IMR-90 (cell line): ENCODE measurements at regions not wholly inside any gene's neighbourhood (a gene's known extent, or its start where the extent isn't known, plus 50 kb on each side); places are given as distances from the start of the nearest gene placed in this dataset.
"Not testable (repeated sequence)": the region's sequence is repeated elsewhere in the genome, so short reads cannot be mapped to it uniquely, and the experiment has no call there.

ENCODE experiments used
- ATAC-seq: fragments of 200-7000 bp; cut with Tn5 transposase; 2 replicates; pipeline ENCODE4 v1.9.1; 2020; ENCODE audit warnings: low read depth, mild to moderate bottlenecking, moderate library complexity
- BruUV-seq: library from RNA; stranded (reverse); fragments of 400-500 nt; replicated peaks from 2 replicates; lab custom pipeline; 2021; lab: Mats Ljungman, UMichigan
- CTCF ChIA-PET: fragments of 300-600 bp; formaldehyde crosslinking; extraction: SDS; loops from one replicate; lab custom pipeline; 2021; ENCODE audit warnings: antibody characterized with exemption; lab: Yijun Ruan, JAX
- POLR2A ChIA-PET: fragments of 300-600 bp; sonication (Branson Sonifier 250); formaldehyde crosslinking; loops from one replicate; lab custom pipeline; 2022; ENCODE audit warnings: antibody characterized with exemption; ENCODE audit not compliant: unreplicated experiment; lab: Charles Lee
- DNase-seq: peaks from one replicate; pipeline ENCODE4 v3.0.0; 2013
- H2AFZ ChIP-seq: replicated peaks from 2 replicates; pipeline ENCODE3; 2013; ENCODE audit warnings: low read length, mild to moderate bottlenecking; ENCODE audit not compliant: poor library complexity
- H2AK5ac ChIP-seq: 2 replicates; pipeline ENCODE4 v1.6.1; 2013; ENCODE audit warnings: low read depth, low read length, inconsistent platforms
- H2AK9ac ChIP-seq: replicated peaks from 2 replicates; pipeline ENCODE3; 2013; ENCODE audit warnings: mild to moderate bottlenecking, low read depth, low read length, moderate library complexity; ENCODE audit not compliant: poor library complexity
- H2BK120ac ChIP-seq: 2 replicates; pipeline ENCODE4 v1.6.1; 2013; ENCODE audit warnings: low read depth, low read length, inconsistent platforms
- H2BK15ac ChIP-seq: 3 replicates; pipeline ENCODE4 v1.6.1; 2013; ENCODE audit warnings: low read depth, low read length, inconsistent platforms
- H2BK20ac ChIP-seq: 2 replicates; pipeline ENCODE4 v1.6.1; 2013; ENCODE audit warnings: low read depth, mild to moderate bottlenecking, inconsistent platforms, low read length, moderate library complexity
- H2BK5ac ChIP-seq: 2 replicates; pipeline ENCODE4 v1.6.1; 2013; ENCODE audit warnings: mild to moderate bottlenecking, low read depth, low read length, inconsistent platforms; ENCODE audit not compliant: poor library complexity, severe bottlenecking
- H3K14ac ChIP-seq: replicated peaks from 2 replicates; pipeline ENCODE4 v1.6.1; 2013; ENCODE audit warnings: low read depth, low read length, inconsistent platforms
- H3K18ac ChIP-seq: 2 replicates; pipeline ENCODE4 v1.6.1; 2013; ENCODE audit warnings: low read depth, low read length, control low read depth
- H3K23ac ChIP-seq: 2 replicates; pipeline ENCODE4 v1.6.1; 2013; ENCODE audit warnings: low read depth, low read length, inconsistent platforms
- H3K27ac ChIP-seq: 2 replicates; pipeline ENCODE4 v1.5.1; 2013; ENCODE audit warnings: mild to moderate bottlenecking, control low read depth, low read length; ENCODE audit not compliant: insufficient read depth
- H3K27me3 ChIP-seq: 2 replicates; pipeline ENCODE4 v1.6.1; 2013; ENCODE audit warnings: low read length; ENCODE audit not compliant: control insufficient read depth, insufficient read depth
- H3K36me3 ChIP-seq: 2 replicates; pipeline ENCODE4 v1.6.1; 2013; ENCODE audit warnings: low read length, mixed read lengths; ENCODE audit not compliant: control insufficient read depth, insufficient read depth
- H3K4ac ChIP-seq: 2 replicates; pipeline ENCODE4 v1.6.1; 2013; ENCODE audit warnings: low read depth, low read length, inconsistent platforms
- H3K4me1 ChIP-seq: 2 replicates; pipeline ENCODE4 v1.6.1; 2013; ENCODE audit warnings: low read length, mixed read lengths; ENCODE audit not compliant: control insufficient read depth, insufficient read depth
- H3K4me2 ChIP-seq: 2 replicates; pipeline ENCODE4 v1.6.1; 2013; ENCODE audit warnings: low read depth, mild to moderate bottlenecking, control low read depth, low read length, moderate library complexity
- H3K4me3 ChIP-seq: 2 replicates; pipeline ENCODE4 v1.5.1; 2013; ENCODE audit warnings: low read depth, mild to moderate bottlenecking, control low read depth, low read length, moderate library complexity; ENCODE audit not compliant: insufficient read depth
- H3K56ac ChIP-seq: 2 replicates; pipeline ENCODE4 v1.6.1; 2013; ENCODE audit warnings: low read length, inconsistent platforms; ENCODE audit not compliant: insufficient read depth; ENCODE audit errors: extremely low read depth
- H3K79me1 ChIP-seq, 2 experiments: 2 replicates each; pipeline ENCODE4 v1.6.1; 2013; ENCODE audit warnings: low read length in 2 of 2, inconsistent platforms in 1 of 2, low read depth in 1 of 2
- H3K9ac ChIP-seq: 2 replicates; pipeline ENCODE4 v1.6.1; 2013; ENCODE audit warnings: low read depth, low read length, control low read depth
- H3K9me1 ChIP-seq: 2 replicates; pipeline ENCODE4 v1.6.1; 2013; ENCODE audit warnings: low read length, inconsistent platforms; ENCODE audit not compliant: insufficient read depth
- H3K9me3 ChIP-seq: 2 replicates; pipeline ENCODE4 v1.6.1; 2013; ENCODE audit warnings: low read length; ENCODE audit not compliant: control insufficient read depth, insufficient read depth
- H4K20me1 ChIP-seq: 2 replicates; pipeline ENCODE4 v1.6.1; 2013; ENCODE audit warnings: low read length, inconsistent platforms; ENCODE audit not compliant: insufficient read depth
- H4K5ac ChIP-seq: 2 replicates; pipeline ENCODE4 v1.6.1; 2013; ENCODE audit warnings: mild to moderate bottlenecking, low read depth, low read length, control low read depth
- H4K8ac ChIP-seq, 2 experiments: 2 replicates each; pipeline ENCODE4 v1.6.1; 2013; ENCODE audit warnings: low read depth in 2 of 2, low read length in 2 of 2, control low read depth in 1 of 2, inconsistent platforms in 1 of 2
- H4K91ac ChIP-seq: 2 replicates; pipeline ENCODE4 v1.6.1; 2013; ENCODE audit warnings: low read depth, low read length, inconsistent platforms; ENCODE audit not compliant: insufficient read depth
- WGBS, 2 experiments: methylation state at CpG; one replicate each; pipeline versions ENCODE4 v1.1.5 to v1.1.7; 2013; ENCODE audit warnings: missing lambda C conversion rate in 2 of 2; ENCODE audit not compliant: insufficient read length in 1 of 2; ENCODE audit errors: extremely low coverage in 2 of 2; 5-methylcytosine and 5-hydroxymethylcytosine counted together
- dilution Hi-C: fragments of 300-500 bp; cut with HindIII; formaldehyde crosslinking; loops from one replicate; pipeline ENCODE4 v1.14.3; 2018; ENCODE audit warnings: low sequenced_read_pairs; ENCODE audit not compliant: unreplicated experiment
- in situ Hi-C: fragments of 300-500 bp; cut with MboI; formaldehyde crosslinking; loops from 3 replicates; pipeline ENCODE4 v1.14.3; 2019; ENCODE audit warnings: low sequenced_read_pairs, inconsistent platforms, mixed read lengths
- intact Hi-C: fragments of 100-400 bp; cut with micrococcal nuclease; formaldehyde crosslinking; loops from 2 replicates; pipeline ENCODE4 v1.10.0; 2022

- H3K9ac ChIP-seq, H3K4ac ChIP-seq, H2BK120ac ChIP-seq, H2BK5ac ChIP-seq, DNase-seq, H3K36me3 ChIP-seq, H3K4me1 ChIP-seq, H3K23ac ChIP-seq, H2AK9ac ChIP-seq, H3K27me3 ChIP-seq, H4K5ac ChIP-seq, H3K14ac ChIP-seq, BruUV-seq, H4K8ac ChIP-seq, H3K79me1 ChIP-seq, H3K4me3 ChIP-seq, H2AK5ac ChIP-seq, CTCF ChIA-PET, H3K18ac ChIP-seq, H2BK20ac ChIP-seq, POLR2A ChIA-PET, H2BK15ac ChIP-seq, H3K56ac ChIP-seq, H4K91ac ChIP-seq, ATAC-seq, H3K9me1 ChIP-seq, in situ Hi-C loops, H3K9me3 ChIP-seq, H4K20me1 ChIP-seq, H3K4me2 ChIP-seq, intact Hi-C loops, dilution Hi-C loops, H3K27ac ChIP-seq, H2AFZ ChIP-seq: not testable (repeated sequence)
- WGBS, 2 experiments: no CpG with 5 or more reads among the region's 2 CpGs
Measured at GRCh38 chr9:42307449-42307848, 124.0 kb downstream of the SPATA31A6 start.

GRCh38 chr9:42310972-42311371, 127.5 kb downstream of the SPATA31A6 start:
- dilution Hi-C loops: not testable (repeated sequence)

More at GRCh38 chr9:42310972-42311371, 127.5 kb downstream of the SPATA31A6 start:
- H3K27ac ChIP-seq, in situ Hi-C loops, H3K9me1 ChIP-seq, H2BK15ac ChIP-seq, H3K23ac ChIP-seq, H3K56ac ChIP-seq, ATAC-seq, H4K91ac ChIP-seq, H3K9ac ChIP-seq, DNase-seq, H3K14ac ChIP-seq, H2AFZ ChIP-seq, BruUV-seq, H3K79me1 ChIP-seq, H4K8ac ChIP-seq, H2BK120ac ChIP-seq, H3K4me2 ChIP-seq, H2BK5ac ChIP-seq, H3K4ac ChIP-seq, intact Hi-C loops, H3K27me3 ChIP-seq, H3K9me3 ChIP-seq, H3K18ac ChIP-seq, H3K36me3 ChIP-seq, H4K5ac ChIP-seq, H3K4me1 ChIP-seq, POLR2A ChIA-PET, H2AK9ac ChIP-seq, H2BK20ac ChIP-seq, CTCF ChIA-PET, H3K4me3 ChIP-seq, H2AK5ac ChIP-seq, H4K20me1 ChIP-seq: not testable (repeated sequence)
- WGBS, 2 experiments: no CpG with 5 or more reads among the region's 2 CpGs
